Stimulated activated CD8-positive, alpha-beta memory T cell treated with anti-CD3 and anti-CD28 coated beads, Interleukin-15, amount 100 ng/mL, for 24 hours (primary cell): ENCODE measurements at regions not wholly inside any gene's neighbourhood (a gene's known extent, or its start where the extent isn't known, plus 50 kb on each side); places are given as distances from the start of the nearest gene placed in this dataset.
"Not testable (repeated sequence)": the region's sequence is repeated elsewhere in the genome, so short reads cannot be mapped to it uniquely, and the experiment has no call there.

ENCODE experiments used
- DNase-seq: peaks from one replicate; pipeline ENCODE4 v3.0.0-alpha.2; 2020; ENCODE audit warnings: low read depth

DNA sequence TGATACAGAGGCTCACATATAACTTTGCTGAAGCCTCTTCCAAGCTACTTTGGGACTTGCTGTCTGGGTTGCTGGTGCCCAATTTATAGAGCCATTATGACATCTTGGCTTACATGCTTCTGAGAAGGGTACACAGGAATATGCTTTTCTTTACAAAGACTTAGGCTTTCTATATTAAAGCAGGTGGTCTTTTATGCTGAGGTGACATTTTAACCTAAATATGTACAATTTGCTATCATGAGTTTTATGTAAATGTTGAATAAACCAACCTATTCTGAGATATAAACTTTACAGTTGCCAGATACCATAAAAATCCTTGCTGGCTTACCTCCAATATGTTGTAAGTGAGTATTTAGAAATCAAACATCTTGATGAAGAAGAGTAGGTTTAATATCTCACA lies 509.2 kb upstream of the CHD1 start:
- DNase-seq = no peak

DNA sequence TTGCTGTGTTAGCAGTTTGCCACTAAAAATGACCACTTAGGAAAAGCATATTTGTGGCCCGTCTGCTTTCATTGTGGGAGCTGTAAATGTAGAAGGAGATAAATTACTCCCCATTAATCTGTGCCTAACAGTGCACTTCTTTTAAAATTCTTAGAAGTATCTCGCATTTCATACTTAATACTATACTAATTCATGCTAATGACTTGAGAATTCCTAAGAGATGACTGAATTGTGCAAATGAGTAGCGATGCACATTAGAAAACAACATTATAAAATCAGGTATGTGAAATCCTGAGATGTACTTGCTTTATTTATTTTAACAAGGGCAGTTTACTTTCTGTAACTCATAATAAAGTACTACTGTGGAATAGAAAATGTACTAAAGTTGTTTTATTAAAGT lies 494.6 kb upstream of the CHD1 start:
- DNase-seq = not testable (repeated sequence)

DNA sequence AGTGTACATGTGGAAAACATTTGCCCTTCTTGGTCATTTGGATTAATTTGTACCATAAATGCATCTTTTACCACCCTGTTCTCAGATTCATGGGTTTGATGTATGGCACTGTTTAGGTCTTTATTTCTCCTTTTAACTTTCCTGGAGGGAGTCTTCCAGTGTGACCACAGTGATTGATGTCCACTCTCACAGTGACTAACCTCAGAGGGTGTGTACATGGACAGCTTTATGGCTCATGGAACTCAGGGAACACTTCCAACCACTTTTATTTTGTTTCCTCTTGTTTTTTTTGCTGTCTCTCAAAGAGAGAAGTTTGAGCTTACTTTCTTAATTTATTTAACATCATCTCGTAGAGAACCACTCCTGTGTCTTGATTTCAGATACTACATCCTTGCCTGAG lies 489.8 kb upstream of the CHD1 start:
- not testable (repeated sequence) for DNase-seq

GRCh38 chr5:99410386-99410785 lies 481.6 kb upstream of the CHD1 start:
- not testable (repeated sequence) for DNase-seq

DNA sequence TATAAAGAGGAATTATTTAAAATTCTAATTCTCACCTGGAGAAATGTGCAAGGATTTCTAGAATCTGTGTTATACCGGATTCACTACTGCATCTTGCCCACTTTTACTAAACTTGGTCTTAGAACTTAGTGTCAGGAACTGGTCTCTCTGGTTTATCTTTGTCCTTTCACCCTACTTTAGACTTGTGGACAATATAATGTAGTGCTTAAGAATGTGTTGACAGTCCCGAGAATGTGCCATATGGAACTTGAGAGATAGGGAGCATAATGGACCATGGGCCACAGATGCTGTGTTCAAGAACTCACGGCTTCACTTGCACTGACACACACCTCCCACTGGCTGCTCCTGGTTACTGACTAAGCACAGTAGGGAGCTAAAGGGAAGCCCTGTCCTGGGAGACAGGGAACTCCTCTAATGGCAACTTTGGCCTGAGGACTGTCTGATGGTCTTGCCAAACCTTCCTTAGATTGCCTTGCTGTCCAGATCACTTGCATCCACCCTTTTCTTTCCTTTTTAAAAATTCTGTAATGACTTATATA lies 476.0 kb upstream of the CHD1 start:
- DNase-seq = not testable (repeated sequence)

GRCh38 chr5:99400571-99400970 lies 471.8 kb upstream of the CHD1 start:
- DNase-seq = not testable (repeated sequence)

GRCh38 chr5:99398976-99399375 lies 470.2 kb upstream of the CHD1 start:
- DNase-seq = no peak

DNA sequence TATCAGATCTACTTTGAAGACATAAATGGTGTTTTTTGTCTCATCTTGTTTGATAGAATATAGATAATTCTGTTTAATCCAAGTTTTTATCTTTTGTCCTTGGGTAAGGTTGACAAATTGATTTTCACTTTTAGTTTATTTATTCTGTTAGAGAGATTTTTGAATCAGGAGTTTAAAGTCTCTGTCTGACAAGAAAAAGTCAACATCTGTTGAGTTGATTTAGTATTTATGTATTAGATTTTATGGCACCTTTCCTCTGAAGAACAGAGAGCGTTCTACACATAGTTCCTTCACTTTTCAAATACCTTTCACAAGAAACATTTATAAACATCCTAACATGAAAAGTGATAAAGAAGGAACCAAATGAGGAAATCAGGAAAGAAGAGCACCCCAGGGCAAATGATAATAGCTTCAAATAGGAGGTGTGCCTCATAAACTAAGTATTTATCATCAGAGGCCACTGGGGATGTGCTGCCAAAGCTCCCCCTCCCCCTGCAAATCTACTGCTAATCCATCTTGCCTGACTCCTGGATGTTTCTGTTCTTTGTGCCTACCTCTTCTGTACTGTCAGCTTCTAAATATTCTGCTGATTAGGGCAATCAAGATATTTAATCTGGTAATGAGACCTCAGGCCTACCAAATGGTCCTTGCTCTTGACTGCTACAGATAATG lies 457.7 kb upstream of the CHD1 start:
- no peak for DNase-seq

GRCh38 chr5:99379187-99379586 lies 450.4 kb upstream of the CHD1 start:
- no peak for DNase-seq

- no peak for DNase-seq
Measured at GRCh38 chr5:99378443-99378842, 449.6 kb upstream of the CHD1 start.

GRCh38 chr5:99369797-99370593 lies 441.2 kb upstream of the CHD1 start:
- DNase-seq = no peak

- DNase-seq = no peak
Measured at GRCh38 chr5:99368726-99369125, 439.9 kb upstream of the CHD1 start.

- DNase-seq = no peak
Measured at GRCh38 chr5:99355881-99356280, 427.1 kb upstream of the CHD1 start.

- DNase-seq = no peak
Measured at GRCh38 chr5:99349787-99350186, 421.0 kb upstream of the CHD1 start.

DNA sequence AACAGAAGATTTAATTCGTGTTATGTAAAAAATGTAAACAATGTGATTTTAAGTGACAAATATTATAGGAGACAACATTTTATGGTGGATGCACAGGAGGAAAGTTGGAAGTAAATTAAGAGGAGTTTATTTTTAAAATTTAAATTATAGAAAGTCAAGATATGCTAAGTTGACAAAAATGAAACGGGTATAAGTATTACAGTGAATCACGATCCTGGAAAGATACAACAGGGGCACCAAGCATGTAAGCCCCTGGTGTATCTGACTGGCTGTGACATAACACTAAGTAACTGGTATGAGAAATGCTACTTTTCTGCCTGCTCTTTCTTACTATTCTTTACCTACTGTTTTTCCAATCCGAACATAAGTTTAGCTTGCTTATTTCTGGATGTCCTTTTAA lies 419.8 kb upstream of the CHD1 start:
- DNase-seq = no peak

GRCh38 chr5:99339758-99340157 lies 411.0 kb upstream of the CHD1 start:
- not testable (repeated sequence) for DNase-seq

- no peak for DNase-seq
Measured at GRCh38 chr5:99334936-99335335, 406.1 kb upstream of the CHD1 start.

DNA sequence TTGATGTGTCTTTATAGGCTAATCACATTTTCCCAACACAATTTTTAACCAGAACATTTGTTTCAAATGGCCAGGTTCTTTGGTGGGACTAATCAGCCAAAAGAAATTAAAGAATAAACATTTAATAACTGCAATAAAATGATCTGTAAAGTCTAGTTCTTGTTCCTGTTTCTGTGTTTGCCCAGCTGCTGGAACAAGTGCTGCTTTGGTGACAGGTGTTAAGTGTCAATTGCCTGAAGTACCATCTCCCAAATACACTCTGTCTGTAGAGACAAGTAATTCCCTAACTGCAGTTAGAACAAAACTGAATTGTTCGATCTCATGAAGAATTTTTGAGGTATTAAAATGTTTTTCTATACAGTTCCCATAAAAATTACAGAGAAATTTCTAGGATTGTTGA lies 402.3 kb upstream of the CHD1 start:
- DNase-seq = no peak

DNA sequence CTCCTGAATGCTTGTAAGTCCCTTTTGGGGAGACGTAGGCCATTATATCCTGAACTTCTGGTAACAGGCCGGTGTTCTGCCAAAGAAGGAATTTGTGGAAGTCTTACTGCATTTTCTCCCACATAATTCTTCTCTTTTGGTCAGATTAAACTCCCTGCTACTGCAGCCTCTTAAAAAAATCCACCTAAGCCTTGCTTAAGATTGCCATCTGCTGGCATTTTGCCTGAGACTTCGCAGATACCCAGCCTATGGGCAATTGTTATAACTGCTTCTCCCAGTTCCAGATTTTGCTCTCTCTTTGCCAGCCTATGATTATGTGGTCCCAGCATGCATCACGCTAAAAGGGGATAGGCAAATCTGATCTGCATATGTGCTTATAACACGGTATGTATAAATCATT lies 391.6 kb upstream of the CHD1 start:
- DNase-seq = no peak

- DNase-seq = no peak
Measured at GRCh38 chr5:99317136-99317535, 388.3 kb upstream of the CHD1 start.

DNA sequence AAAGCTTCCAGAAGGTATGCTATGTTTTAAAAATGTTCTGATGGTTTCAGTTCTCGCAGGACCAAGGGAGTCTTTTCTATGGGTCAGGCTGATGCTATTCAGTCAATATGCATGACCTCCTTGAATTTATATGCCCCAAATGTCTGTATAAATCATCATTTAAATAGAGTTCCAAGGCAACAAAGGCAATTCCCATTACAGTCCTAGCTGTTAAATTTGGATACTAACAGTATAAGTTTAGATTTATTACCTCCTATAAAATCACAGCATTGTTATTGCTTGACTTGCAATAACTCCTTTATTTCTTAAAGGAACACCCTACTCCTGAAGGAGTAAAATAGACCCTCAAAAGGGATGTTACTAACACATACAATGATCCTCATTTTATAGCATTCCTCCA lies 387.7 kb upstream of the CHD1 start:
- DNase-seq = no peak

DNA sequence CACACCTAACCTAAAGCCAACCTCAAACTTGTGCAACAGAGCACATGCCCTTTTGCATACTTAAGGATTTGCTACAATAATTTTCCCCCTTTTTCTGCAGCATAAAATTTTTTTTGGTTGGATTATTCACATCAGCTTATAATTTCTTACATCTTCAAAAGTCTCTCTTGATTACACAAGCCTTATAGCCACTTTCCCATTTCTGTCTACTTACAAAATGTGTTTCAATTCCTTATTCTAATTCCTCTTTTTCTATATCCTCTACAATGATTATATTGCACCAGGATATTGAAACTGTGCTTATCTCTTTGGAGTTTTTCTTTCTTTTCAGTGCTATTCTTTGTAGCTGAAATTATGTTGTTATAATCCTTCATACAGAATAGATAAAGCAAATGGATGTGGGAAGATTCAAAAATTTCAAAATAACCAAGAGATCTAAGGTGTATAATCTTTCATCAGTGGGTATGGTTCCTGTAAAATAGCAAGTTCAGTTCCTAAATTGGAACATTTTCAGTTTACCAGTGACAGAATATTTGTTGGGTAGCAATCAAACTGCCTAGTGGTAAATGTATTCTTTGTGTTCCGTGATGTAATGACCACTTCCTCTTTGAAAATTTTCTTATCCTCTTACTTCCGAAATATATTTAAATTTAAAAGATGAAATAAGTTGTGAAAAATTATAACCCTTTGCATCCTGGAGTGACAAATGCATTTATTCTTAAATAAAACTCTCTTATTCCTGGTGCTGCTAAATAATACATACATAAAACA lies 386.8 kb upstream of the CHD1 start:
- no peak for DNase-seq

- DNase-seq = no peak
Measured at GRCh38 chr5:99314721-99315120, 385.9 kb upstream of the CHD1 start.
